ENCODE measurements at regions not wholly inside any gene's neighbourhood (a gene's known extent, or its start where the extent isn't known, plus 50 kb on each side); places are given as distances from the start of the nearest gene placed in this dataset.

GRCh38 chr6:18632670-18633410 lies 245.7 kb downstream of the RNF144B start (continued):
- TF ChIP-seq TCF7L2 (IDR thresholded peaks at IDR 0.05; ENCODE audit: borderline replicate concordance, extremely low read depth, insufficient read depth, insufficient read length): peak; percentile 20
- TF ChIP-seq ZNF274 (IDR thresholded peaks at IDR 0.05; ENCODE audit: low read depth, low read length): no peak
- peak; percentile 63; the same call in 1 of the 2 replicates for TF ChIP-seq CBX3 (IDR thresholded peaks at IDR 0.05; ENCODE audit: low read depth)

GRCh38 chr6:18634912-18635311 lies 247.8 kb downstream of the RNF144B start:
- intact Hi-C loops (cut with micrococcal nuclease): no loop called here
- H3K9ac ChIP-seq (ENCODE audit: low read length): no peak overlapping the region
- ChIA-PET RAD21 (ENCODE audit: low non-redundant PET in 1 of 2, low total read pairs in 2 of 2, uncharacterized antibody in 2 of 2, unreplicated experiment in 2 of 2) (no interaction called here), POLR2A (no interaction called here), CTCF (no interaction called here)
- H3K4me1 ChIP-seq (ENCODE audit: control insufficient read depth in 1 of 2, insufficient read depth in 2 of 2, low read length in 2 of 2): peaks cover 0 to 16% of the 10 kb centered on the region in 2 experiments
- no peaks in the 10 kb centered on the region for H4K20me1 ChIP-seq (ENCODE audit: insufficient read depth)
- no peaks in the 10 kb centered on the region for H3K9me2 ChIP-seq (ENCODE audit: insufficient read depth)
- no peak overlapping the region for H2AFZ ChIP-seq (ENCODE audit: low read depth, low read length, poor library complexity, severe bottlenecking)
- no peak overlapping the region for H3K4me2 ChIP-seq (ENCODE audit: low read length)
- ATAC-seq (no peak), DNase-seq (ENCODE audit: low read depth, low spot score) (no peak)
- no peaks in the 10 kb centered on the region for H3K79me2 ChIP-seq (ENCODE audit: insufficient read depth, low read length)
- no TSS peak for BruUV-seq (replicated peaks)
- H3K36me3 ChIP-seq (ENCODE audit: control insufficient read depth in 1 of 2, insufficient read depth in 2 of 2, low read length in 2 of 2): no peaks in the 10 kb centered on the region
- H3K27ac ChIP-seq (ENCODE audit: low read depth, low read length): no peak overlapping the region
- H3K9me3 ChIP-seq (ENCODE audit: control insufficient read depth in 1 of 2, insufficient read depth in 1 of 2, low read depth in 1 of 2, low read length in 2 of 2): no peaks in the 10 kb centered on the region
- no peak overlapping the region for H3K4me3 ChIP-seq (replicated peaks in 1 of 2; ENCODE audit: low read depth in 1 of 2, low read length in 2 of 2)
- H3K27me3 ChIP-seq (ENCODE audit: insufficient read depth, low read length): no peaks in the 10 kb centered on the region
- TF ChIP-seq EZH2 (IDR thresholded peaks at IDR 0.05) (no peak), MAX (IDR thresholded peaks at IDR 0.05) (no peak), ZFX (IDR thresholded peaks at IDR 0.05) (no peak), ZBTB33 (IDR thresholded peaks at IDR 0.05; ENCODE audit: extremely low read depth, insufficient replicate concordance, low read length) (no peak), ATF3 (IDR thresholded peaks at IDR 0.05) (no peak), EZH2phosphoT487 (IDR thresholded peaks at IDR 0.05; ENCODE audit: borderline replicate concordance) (no peak), POLR2A (IDR thresholded peaks at IDR 0.05; ENCODE audit: borderline replicate concordance, extremely low read depth, insufficient read depth, insufficient read length) (no peak), REST (IDR thresholded peaks at IDR 0.05; ENCODE audit: low read depth) (no peak)
